GM08714 (cell line): ENCODE measurements at regions not wholly inside any gene's neighbourhood (a gene's known extent, or its start where the extent isn't known, plus 50 kb on each side); places are given as distances from the start of the nearest gene placed in this dataset.

Source experiments
- H3K4me3 ChIP-seq: fragments of 200-500 bp; sonication (Bioruptor generic); 2 replicates; pipeline ENCODE4 v1.5.1; 2014; ENCODE audit warnings: mild to moderate bottlenecking, low read length, inconsistent platforms
- ZNF274 ChIP-seq: IDR thresholded peaks from 2 replicates; pipeline ENCODE4 v1.6.1; 2012; ENCODE audit warnings: mild to moderate bottlenecking, low read depth, low read length

DNA sequence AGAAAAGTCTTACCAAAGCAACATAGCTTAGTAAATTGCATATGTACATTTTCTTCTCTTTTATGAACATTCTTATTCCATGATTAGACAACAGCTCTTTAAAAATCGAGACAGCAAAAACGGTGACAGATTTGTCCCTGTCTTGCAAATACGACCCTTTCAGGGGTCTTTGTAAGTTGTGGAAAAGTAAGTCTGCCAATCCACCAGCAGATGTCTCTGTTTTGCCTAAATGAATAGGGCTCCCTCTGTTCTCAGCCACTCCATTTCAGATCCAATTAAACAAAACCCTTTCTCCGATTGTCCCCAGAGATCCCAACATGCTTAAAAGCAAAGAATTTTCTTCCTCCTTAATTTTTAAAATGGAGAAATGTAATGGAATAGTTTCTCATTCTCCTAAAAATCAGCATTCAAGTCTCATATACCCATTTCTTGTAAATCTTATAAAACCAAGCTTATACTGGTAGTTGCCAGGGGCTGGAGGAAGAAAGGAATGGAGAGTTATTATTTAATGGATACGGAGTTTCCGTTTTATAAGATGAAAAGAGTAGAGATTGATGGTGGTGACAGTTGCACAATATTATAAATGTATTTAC lies 61.0 kb upstream of the NFE2L3 start:
- TF ChIP-seq ZNF274: no peak
- H3K4me3 ChIP-seq: no peak overlapping the region

DNA sequence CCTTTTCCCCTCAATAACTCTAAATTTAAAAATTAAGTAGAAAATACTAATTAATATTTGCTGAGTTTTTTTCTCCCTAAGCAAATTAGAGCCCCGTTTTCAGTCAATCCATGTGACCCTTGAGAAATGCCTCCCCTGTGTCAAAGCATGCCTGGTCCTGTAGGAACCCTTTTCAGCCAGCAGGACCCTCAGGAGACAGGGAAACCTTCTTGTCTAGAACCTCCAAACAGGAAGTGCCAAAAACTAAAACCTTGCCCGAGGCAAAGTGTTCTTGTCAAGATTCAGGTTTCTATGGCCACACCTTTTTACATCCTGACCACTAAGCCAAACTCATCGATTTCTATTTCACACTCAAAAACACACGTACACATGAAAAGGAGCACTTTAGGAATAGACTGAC lies 60.1 kb upstream of the NFE2L3 start:
- TF ChIP-seq ZNF274: no peak
- no peak overlapping the region for H3K4me3 ChIP-seq

GRCh38 chr7:26093023-26093422 lies 59.0 kb upstream of the NFE2L3 start:
- H3K4me3 ChIP-seq: no peak overlapping the region
- TF ChIP-seq ZNF274: no peak

DNA sequence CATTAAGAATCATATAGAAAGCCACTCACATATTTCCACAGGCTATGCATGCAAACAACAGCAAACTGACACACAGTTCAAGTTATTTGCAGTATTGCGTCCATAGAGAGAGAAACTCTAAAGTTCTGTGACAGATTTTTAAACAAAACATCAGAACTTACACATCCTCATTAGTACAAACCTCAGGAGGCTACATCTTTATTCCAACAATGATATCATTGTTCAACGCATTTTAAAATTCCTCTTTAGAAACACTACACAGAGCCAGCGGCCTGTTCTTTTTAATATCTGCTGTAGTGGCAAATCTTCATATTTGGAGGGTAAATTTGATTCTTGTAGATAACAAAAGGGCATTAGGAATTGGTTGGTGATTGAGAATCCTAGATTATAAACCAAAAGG lies 55.9 kb upstream of the NFE2L3 start:
- TF ChIP-seq ZNF274: no peak
- no peak overlapping the region for H3K4me3 ChIP-seq

GRCh38 chr7:26097837-26098668 lies 53.9 kb upstream of the NFE2L3 start:
- no peak for TF ChIP-seq ZNF274
- H3K4me3 ChIP-seq: no peak overlapping the region

DNA sequence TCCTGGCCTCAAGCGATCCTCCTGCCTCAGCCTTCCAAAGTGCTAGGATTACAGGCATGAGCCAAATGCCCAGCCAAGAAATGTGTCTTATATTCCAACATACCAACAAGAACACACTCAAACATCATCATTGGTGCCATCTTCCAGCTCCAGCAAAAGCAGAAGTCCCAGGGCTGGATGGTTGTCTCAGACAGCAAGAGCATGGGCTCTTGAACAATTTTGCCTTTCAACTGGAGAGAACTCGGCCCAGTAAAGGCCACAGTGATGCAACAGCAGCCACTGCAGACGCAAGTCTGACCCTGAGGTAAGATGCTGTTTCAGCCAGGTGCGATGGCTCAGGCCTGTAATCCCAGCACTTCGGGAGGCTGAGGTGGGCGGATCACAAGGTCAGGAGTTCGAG lies 52.8 kb upstream of the NFE2L3 start:
- TF ChIP-seq ZNF274: no peak
- H3K4me3 ChIP-seq: no peak overlapping the region

DNA sequence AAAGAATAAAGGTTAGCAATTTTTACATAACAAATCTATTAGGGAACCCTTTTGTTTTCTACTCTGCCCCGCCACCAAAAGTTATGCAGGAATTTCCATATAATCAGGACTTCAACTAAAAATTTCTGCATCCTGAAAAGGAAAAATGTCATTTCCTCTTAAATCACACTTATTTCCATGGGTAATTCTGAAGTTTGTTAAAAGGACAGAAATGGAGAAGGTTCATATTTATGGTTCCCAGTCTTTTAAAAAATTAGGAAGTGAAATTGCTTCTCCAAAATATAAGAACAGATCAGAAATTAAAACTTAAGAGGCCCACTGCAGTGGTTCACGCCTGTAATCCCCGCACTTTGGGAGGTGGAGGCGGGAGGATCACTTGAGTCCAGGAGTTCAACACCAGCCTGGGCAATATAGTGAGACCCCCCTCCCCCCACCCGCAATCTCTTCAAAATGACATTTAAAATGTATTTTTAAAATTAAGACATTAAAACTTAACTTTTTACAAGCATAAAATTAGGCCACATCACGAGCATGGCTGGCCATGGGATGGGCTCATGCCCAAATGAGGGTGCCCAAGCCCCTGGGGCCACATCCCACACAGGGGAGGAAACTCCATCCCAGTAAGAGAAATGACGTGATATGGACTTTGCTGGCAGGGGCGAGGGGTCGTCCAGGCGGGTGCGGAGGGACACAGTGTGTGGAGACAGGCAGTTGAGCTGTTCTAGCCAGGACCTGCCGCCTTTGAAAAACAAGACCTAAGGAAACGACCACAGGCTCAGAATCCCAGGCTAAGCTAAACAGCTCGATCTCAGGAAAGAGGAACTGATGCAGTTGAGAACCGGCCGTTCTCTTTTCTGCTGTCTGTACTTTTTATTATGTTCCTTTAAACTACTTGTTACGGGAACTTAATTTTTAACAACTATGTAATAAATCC lies 51.3 kb upstream of the NFE2L3 start:
- TF ChIP-seq ZNF274: no peak
- peak overlapping the region; percentile 60; the same call in 1 of the 2 replicates for H3K4me3 ChIP-seq

DNA sequence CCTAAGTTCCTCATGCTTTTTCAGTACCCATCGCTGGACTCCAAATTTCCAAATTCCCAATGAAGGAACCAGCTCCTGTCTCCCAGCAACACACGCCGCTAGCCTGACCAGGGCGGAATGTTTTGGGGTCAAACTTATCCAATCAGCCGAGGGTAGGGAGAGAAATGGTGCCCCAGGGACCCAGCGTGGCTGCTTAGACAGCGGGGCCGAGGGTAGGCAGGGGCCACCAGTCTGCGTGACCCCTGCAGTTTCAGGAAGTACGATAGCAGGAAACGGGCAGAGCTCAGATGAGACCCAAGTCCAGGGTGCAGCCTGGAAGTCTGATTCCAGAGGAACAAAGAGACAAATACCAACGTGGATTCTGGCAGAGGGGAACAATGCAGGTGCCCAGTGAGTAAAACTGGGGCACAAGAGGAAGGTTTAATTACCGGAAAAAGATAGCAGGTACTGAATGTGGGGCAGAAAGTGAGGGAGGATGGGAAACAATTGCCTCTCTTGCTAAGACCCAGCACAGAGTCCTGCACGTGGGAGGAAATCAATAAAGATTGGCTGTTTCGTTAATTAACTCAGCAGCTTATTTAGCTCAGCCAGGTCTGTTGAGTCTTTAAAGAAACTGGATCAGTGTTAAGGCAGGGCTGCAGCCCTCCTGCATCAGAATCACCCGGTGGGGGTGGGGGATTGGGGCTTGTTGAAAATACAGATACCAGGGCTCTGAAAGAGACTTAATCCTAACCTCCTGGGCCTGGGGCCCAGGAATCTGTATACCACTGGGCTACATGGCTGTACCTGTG lies 50.4 kb upstream of the NFE2L3 start:
- H3K4me3 ChIP-seq: peak overlapping the region; percentile 60; the same call in 1 of the 2 replicates
- no peak for TF ChIP-seq ZNF274

DNA sequence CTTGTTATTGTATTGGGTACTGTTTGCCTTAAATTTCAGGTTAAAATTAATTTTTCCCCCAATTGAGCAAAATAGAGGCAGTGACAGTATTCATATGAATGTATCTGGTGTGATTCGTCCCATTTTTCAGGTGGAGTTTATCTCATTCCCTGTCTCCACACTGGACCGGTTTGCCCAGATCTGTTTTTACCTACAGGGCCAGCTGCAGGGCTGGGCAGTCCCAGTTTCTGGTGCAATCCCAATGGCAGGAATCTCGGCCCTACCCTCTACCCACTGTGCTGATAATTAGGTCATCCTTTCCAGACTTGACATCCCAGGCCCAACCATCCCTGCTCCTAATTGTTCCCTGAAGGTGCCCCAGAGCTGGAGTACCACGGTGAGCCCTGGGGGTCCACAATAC lies 49.8 kb upstream of the NFE2L3 start:
- no peak for TF ChIP-seq ZNF274
- H3K4me3 ChIP-seq: peak overlapping the region; percentile 60; the same call in 1 of the 2 replicates
